Occipital lobe (tissue), 1 donor: ENCODE measurements at regions not wholly inside any gene's neighbourhood (a gene's known extent, or its start where the extent isn't known, plus 50 kb on each side); places are given as distances from the start of the nearest gene placed in this dataset.

Experiments used
- DNase-seq: peaks from one replicate; lab custom pipeline; 2025; lab: John Stamatoyannopoulos, UW

GRCh38 chr2:238633426-238634328 lies 206.9 kb downstream of the ASB1 start:
- no peak for DNase-seq

- DNase-seq = no peak
Observed at GRCh38 chr2:238634701-238635357, 208.1 kb downstream of the ASB1 start.

- DNase-seq = no peak
Observed at GRCh38 chr2:238635647-238636051, 208.9 kb downstream of the ASB1 start.

GRCh38 chr2:238636269-238637073 lies 209.7 kb downstream of the ASB1 start:
- no peak for DNase-seq

GRCh38 chr2:238638100-238638981 lies 209.5 kb upstream of the TWIST2 start:
- DNase-seq = no peak

GRCh38 chr2:238638982-238639628 lies 208.8 kb upstream of the TWIST2 start:
- DNase-seq = no peak

GRCh38 chr2:238640486-238640885 lies 207.4 kb upstream of the TWIST2 start:
- DNase-seq = no peak

GRCh38 chr2:238642973-238643372 lies 204.9 kb upstream of the TWIST2 start:
- no peak for DNase-seq

- DNase-seq = no peak
Observed at GRCh38 chr2:238643400-238643907, 204.4 kb upstream of the TWIST2 start.

GRCh38 chr2:238644095-238645081 lies 203.5 kb upstream of the TWIST2 start:
- DNase-seq = no peak

- DNase-seq = no peak
Observed at GRCh38 chr2:238645095-238645494, 202.8 kb upstream of the TWIST2 start.

GRCh38 chr2:238645716-238646115 lies 202.2 kb upstream of the TWIST2 start:
- no peak for DNase-seq

GRCh38 chr2:238646281-238646680 lies 201.6 kb upstream of the TWIST2 start:
- DNase-seq = no peak

GRCh38 chr2:238646803-238647202 lies 201.1 kb upstream of the TWIST2 start:
- DNase-seq = no peak

GRCh38 chr2:238649123-238649522 lies 198.8 kb upstream of the TWIST2 start:
- no peak for DNase-seq

GRCh38 chr2:238649936-238650518 lies 197.9 kb upstream of the TWIST2 start:
- no peak for DNase-seq

- no peak for DNase-seq
Observed at GRCh38 chr2:238650536-238650935, 197.3 kb upstream of the TWIST2 start.

- DNase-seq = no peak
Observed at GRCh38 chr2:238651306-238652052, 196.4 kb upstream of the TWIST2 start.
